SH-SY5Y (cell line): ENCODE measurements at regions not wholly inside any gene's neighbourhood (a gene's known extent, or its start where the extent isn't known, plus 50 kb on each side); places are given as distances from the start of the nearest gene placed in this dataset.

Experiments
- GATA2 ChIP-seq: IDR thresholded peaks from 2 replicates; pipeline ENCODE4 v1.6.1; 2011; ENCODE audit warnings: mild to moderate bottlenecking, low read depth, low read length
- GATA3 ChIP-seq: IDR thresholded peaks from 2 replicates; pipeline ENCODE4 v1.6.1; 2011; ENCODE audit warnings: low read depth, mild to moderate bottlenecking, low read length, moderate library complexity

GRCh38 chr3:34008191-34008590 is 209.8 kb downstream of the PDCD6IP start:
- TF ChIP-seq GATA3, result no peak
- TF ChIP-seq GATA2, result no peak
